B cell (primary cell): ENCODE measurements at regions not wholly inside any gene's neighbourhood (a gene's known extent, or its start where the extent isn't known, plus 50 kb on each side); places are given as distances from the start of the nearest gene placed in this dataset.

Experiments
- ATAC-seq: fragments of 200-7000 bp; cut with Tn5 transposase; one replicate; pipeline ENCODE4 v1.10.0; 2021; ENCODE audit warnings: low read depth, mild to moderate bottlenecking, moderate number of reproducible peaks, moderate library complexity
- CTCF ChIA-PET: fragments of 350-600 bp; sonication (Branson Sonifier 250); formaldehyde crosslinking; loops from one replicate; lab custom pipeline; 2021; ENCODE audit warnings: antibody characterized with exemption, inconsistent platforms; lab: Charles Lee
- POLR2A ChIA-PET: fragments of 350-600 bp; sonication (Branson Sonifier 250); formaldehyde crosslinking; loops from one replicate; lab custom pipeline; 2021; ENCODE audit warnings: antibody characterized with exemption; lab: Charles Lee
- DNase-seq: peaks from one replicate; pipeline ENCODE4 v3.0.0; 2013
- H2AFZ ChIP-seq: 2 replicates; pipeline ENCODE4 v1.6.1; 2012; ENCODE audit warnings: mild to moderate bottlenecking, low read depth, low read length; ENCODE audit not compliant: insufficient read depth, poor library complexity, severe bottlenecking
- H3K27ac ChIP-seq, 2 donors: 1 replicate in 1 of 2; 2 replicates in 1 of 2; pipeline ENCODE4 v1.5.1; 2012 to 2013; ENCODE audit warnings: low read length in 2 of 2, mild to moderate bottlenecking in 2 of 2, moderate library complexity in 1 of 2
- H3K27me3 ChIP-seq, 4 experiments: fragments of 200-600 bp in 1 of 4; sonication (generic) in 1 of 4; replicated peaks in 1 of 4; 1 replicate in 2 of 4; 2 replicates in 2 of 4; pipeline versions ENCODE4 v1.6.1 to v1.7.0; 2013 to 2016; ENCODE audit warnings: low read length in 3 of 4, mild to moderate bottlenecking in 2 of 4, mixed read lengths in 1 of 4, moderate library complexity in 1 of 4; ENCODE audit not compliant: insufficient read depth in 4 of 4, control insufficient read depth in 3 of 4; ENCODE audit errors: control extremely low read depth in 1 of 4
- H3K36me3 ChIP-seq, 2 experiments: replicated peaks in 1 of 2; 1 replicate in 1 of 2; 2 replicates in 1 of 2; pipeline versions ENCODE4 v1.6.1 to v1.7.1; 2013; ENCODE audit warnings: low read length in 1 of 2; ENCODE audit not compliant: insufficient read depth in 2 of 2, control insufficient read depth in 1 of 2; ENCODE audit errors: control extremely low read depth in 1 of 2, extremely low read depth in 1 of 2
- H3K4me1 ChIP-seq, 2 donors: fragments of 200-600 bp in 1 of 2; sonication (generic) in 1 of 2; 1 replicate in 1 of 2; 2 replicates in 1 of 2; pipeline versions ENCODE4 v1.5.1 to v1.6.1; 2013 to 2017; ENCODE audit warnings: low read length in 2 of 2; ENCODE audit not compliant: control insufficient read depth in 2 of 2, insufficient read depth in 2 of 2
- H3K4me2 ChIP-seq: replicated peaks from 2 replicates; pipeline ENCODE3; 2012; ENCODE audit warnings: mild to moderate bottlenecking, low read depth, low read length; ENCODE audit not compliant: poor library complexity, severe bottlenecking
- H3K4me3 ChIP-seq, 5 experiments: fragments of 200-600 bp in 1 of 5; sonication (generic) in 1 of 5; 1 replicate in 3 of 5; 2 replicates in 2 of 5; pipeline versions ENCODE4 v1.5.1 to v1.7.0; 2011 to 2016; ENCODE audit warnings: low read length in 4 of 5, mild to moderate bottlenecking in 4 of 5, low read depth in 2 of 5, control low read depth in 1 of 5, moderate library complexity in 1 of 5; ENCODE audit not compliant: insufficient read depth in 1 of 5; ENCODE audit errors: control extremely low read depth in 1 of 5, extremely low read depth in 1 of 5
- H3K79me2 ChIP-seq: fragments of 200-600 bp; sonication (generic); one replicate; pipeline ENCODE4 v1.6.0; 2016; ENCODE audit warnings: low read length; ENCODE audit not compliant: control insufficient read depth, insufficient read depth
- H3K9ac ChIP-seq: fragments of 200-600 bp; sonication (generic); 2 replicates; pipeline ENCODE4 v1.6.1; 2017; ENCODE audit warnings: mild to moderate bottlenecking, low read length, moderate library complexity
- H3K9me3 ChIP-seq, 3 donors: one replicate each; pipeline versions ENCODE4 v1.6.1 to v1.7.1; 2013; ENCODE audit warnings: low read length in 2 of 3; ENCODE audit not compliant: control insufficient read depth in 2 of 3, insufficient read depth in 1 of 3; ENCODE audit errors: control extremely low read depth in 1 of 3
- H4K20me1 ChIP-seq: 2 replicates; pipeline ENCODE4 v1.6.0; 2012; ENCODE audit warnings: mild to moderate bottlenecking, low read length; ENCODE audit not compliant: insufficient read depth, control insufficient read depth, poor library complexity, severe bottlenecking
- H3K27ac Mint-ChIP-seq: one replicate; pipeline ENCODE4 v1.8.0; 2021; ENCODE audit warnings: mixed read lengths
- H3K27me3 Mint-ChIP-seq: one replicate; pipeline ENCODE4 v1.8.0; 2021; ENCODE audit warnings: mixed read lengths
- H3K4me1 Mint-ChIP-seq: one replicate; pipeline ENCODE4 v1.8.0; 2021; ENCODE audit warnings: mixed read lengths
- H3K4me3 Mint-ChIP-seq: one replicate; pipeline ENCODE4 v1.8.0; 2021; ENCODE audit warnings: mixed read lengths
- H3K9me3 Mint-ChIP-seq: one replicate; pipeline ENCODE4 v1.8.0; 2022; ENCODE audit warnings: mixed read lengths; ENCODE audit not compliant: insufficient read depth
- EZH2 ChIP-seq: IDR thresholded peaks from 2 replicates; pipeline ENCODE4 v1.6.1; 2012; ENCODE audit warnings: borderline replicate concordance, low read depth, mild to moderate bottlenecking, moderate library complexity, low read length; ENCODE audit not compliant: insufficient read depth, poor library complexity, severe bottlenecking
- WGBS: methylation state at CpG from one replicate; pipeline ENCODE4 v1.1.5; 2013; ENCODE audit warnings: missing lambda C conversion rate; ENCODE audit not compliant: insufficient coverage; 5-methylcytosine and 5-hydroxymethylcytosine counted together
- intact Hi-C: fragments of 100-400 bp; cut with micrococcal nuclease; formaldehyde crosslinking; loops from one replicate; pipeline ENCODE4 v1.10.0; 2022
- TF ChIP-seq, protein P1 (sequence below): fragments of 200-600 bp; IDR thresholded peaks from one replicate; pipeline ENCODE4 v1.8.0; 2022; ENCODE audit warnings: antibody characterized with exemption, mild to moderate bottlenecking

DNA sequence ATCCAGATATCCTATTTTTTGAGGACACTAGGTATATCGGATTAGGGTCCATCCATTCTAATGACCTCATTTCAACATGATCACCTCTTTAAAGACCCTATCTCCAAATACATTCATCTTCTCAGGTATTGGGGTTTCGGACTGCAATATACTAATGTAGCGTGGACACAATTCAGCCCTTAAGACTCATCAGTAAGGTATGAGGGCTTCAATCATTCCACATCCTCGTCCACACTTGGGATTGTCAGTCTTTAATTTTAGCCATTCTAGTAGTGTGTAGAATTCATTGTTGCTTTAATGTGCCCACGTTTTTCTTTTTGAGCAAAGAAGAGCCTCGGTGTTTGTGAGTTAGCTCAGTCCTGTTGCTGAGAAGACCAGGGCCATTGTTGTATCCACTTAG lies 177.0 kb upstream of the TBX3 start:
- no peak overlapping the region for H2AFZ ChIP-seq
- Mint-ChIP-seq H3K27me3 (no peaks in the 10 kb centered on the region), H3K9me3 (peaks cover 5% of the 10 kb centered on the region), H3K4me3 (no peak overlapping the region), H3K27ac (no peak overlapping the region), H3K4me1 (no peaks in the 10 kb centered on the region)
- H3K27me3 ChIP-seq: no peaks in the 10 kb centered on the region
- H3K27ac ChIP-seq: no peak overlapping the region
- 93% methylated on average over 2 of the region's 6 CpGs for WGBS
- no peak for ATAC-seq
- no peak for DNase-seq
- no peak overlapping the region for H3K4me2 ChIP-seq
- intact Hi-C loops: no loop called here
- H4K20me1 ChIP-seq: no peaks in the 10 kb centered on the region
- TF ChIP-seq EZH2: no peak
- TF ChIP-seq, protein P1, sequence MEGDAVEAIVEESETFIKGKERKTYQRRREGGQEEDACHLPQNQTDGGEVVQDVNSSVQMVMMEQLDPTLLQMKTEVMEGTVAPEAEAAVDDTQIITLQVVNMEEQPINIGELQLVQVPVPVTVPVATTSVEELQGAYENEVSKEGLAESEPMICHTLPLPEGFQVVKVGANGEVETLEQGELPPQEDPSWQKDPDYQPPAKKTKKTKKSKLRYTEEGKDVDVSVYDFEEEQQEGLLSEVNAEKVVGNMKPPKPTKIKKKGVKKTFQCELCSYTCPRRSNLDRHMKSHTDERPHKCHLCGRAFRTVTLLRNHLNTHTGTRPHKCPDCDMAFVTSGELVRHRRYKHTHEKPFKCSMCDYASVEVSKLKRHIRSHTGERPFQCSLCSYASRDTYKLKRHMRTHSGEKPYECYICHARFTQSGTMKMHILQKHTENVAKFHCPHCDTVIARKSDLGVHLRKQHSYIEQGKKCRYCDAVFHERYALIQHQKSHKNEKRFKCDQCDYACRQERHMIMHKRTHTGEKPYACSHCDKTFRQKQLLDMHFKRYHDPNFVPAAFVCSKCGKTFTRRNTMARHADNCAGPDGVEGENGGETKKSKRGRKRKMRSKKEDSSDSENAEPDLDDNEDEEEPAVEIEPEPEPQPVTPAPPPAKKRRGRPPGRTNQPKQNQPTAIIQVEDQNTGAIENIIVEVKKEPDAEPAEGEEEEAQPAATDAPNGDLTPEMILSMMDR: no peak
- no peak overlapping the region for H3K4me3 ChIP-seq
- H3K79me2 ChIP-seq: no peaks in the 10 kb centered on the region
- peaks cover 0 to 6% (median 3%) of the 10 kb centered on the region in 3 donors for H3K9me3 ChIP-seq
- H3K36me3 ChIP-seq: no peaks in the 10 kb centered on the region
- POLR2A ChIA-PET: no interaction called here
- no peak overlapping the region for H3K9ac ChIP-seq
- H3K4me1 ChIP-seq: no peaks in the 10 kb centered on the region
- CTCF ChIA-PET: interaction anchor here (0.6 kb wide), 1 partner anchor 158 kb away, joined by 3 read pairs; no protein-coding TSS in a partner anchor

DNA sequence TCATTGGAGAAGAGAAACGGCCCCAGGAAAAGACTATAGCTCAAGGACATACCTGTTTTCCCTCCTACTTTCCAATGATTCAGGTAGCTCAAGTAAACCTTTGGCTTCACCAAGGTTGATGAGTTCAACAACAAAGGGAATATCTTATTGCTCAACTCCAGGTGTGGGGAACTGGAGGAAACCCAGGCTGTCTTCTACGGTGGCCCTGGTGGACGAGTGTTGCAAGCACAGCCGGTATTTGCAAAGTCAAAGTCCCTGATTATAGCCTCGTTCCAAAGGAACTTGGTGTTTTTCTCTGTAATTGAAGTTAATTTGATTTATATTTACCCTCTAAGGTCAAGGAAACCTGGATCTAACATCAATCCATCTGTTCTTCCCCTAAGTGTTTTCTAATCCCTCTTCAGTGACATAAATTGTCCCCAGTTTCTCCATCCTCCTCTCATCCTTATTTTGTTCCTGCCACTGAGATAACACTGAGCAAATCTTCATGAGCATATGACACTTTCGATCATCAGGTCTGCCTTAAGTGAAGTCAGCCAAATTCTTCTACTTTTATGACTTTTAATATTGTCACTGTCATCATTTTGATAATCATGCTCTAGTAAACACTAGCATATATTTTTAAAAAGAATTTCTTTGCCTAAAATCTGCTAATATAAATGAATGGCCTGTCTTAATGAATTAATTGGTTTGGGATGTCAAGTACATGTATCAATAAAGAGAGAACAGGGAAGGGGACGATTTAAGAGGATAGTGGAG lies 174.6 kb upstream of the TBX3 start:
- H3K9me3 ChIP-seq: peaks cover 0 to 6% (median 0%) of the 10 kb centered on the region in 3 donors
- no peaks in the 10 kb centered on the region for H3K4me1 ChIP-seq
- CTCF ChIA-PET: no interaction called here
- no peaks in the 10 kb centered on the region for H3K4me1 Mint-ChIP-seq
- H3K27ac ChIP-seq: no peak overlapping the region
- POLR2A ChIA-PET: no interaction called here
- intact Hi-C loops: no loop called here
- no peak overlapping the region for H3K9ac ChIP-seq
- no peak overlapping the region for H3K27ac Mint-ChIP-seq
- 55% methylated on average over 2 of the region's 7 CpGs for WGBS
- H3K79me2 ChIP-seq: no peaks in the 10 kb centered on the region
- no peak overlapping the region for H3K4me2 ChIP-seq
- ATAC-seq (no peak), DNase-seq (no peak)
- no peak for TF ChIP-seq EZH2
- TF ChIP-seq, protein P1: no peak
- no peak overlapping the region for H3K4me3 ChIP-seq
- H3K27me3 ChIP-seq: no peaks in the 10 kb centered on the region
- H3K36me3 ChIP-seq: no peaks in the 10 kb centered on the region
- H4K20me1 ChIP-seq: no peaks in the 10 kb centered on the region
- H2AFZ ChIP-seq: no peak overlapping the region
- H3K9me3 Mint-ChIP-seq: peaks cover 12% of the 10 kb centered on the region
- H3K4me3 Mint-ChIP-seq: no peak overlapping the region
- H3K27me3 Mint-ChIP-seq: no peaks in the 10 kb centered on the region
